Stomach (tissue), 4 donors: ENCODE measurements at regions not wholly inside any gene's neighbourhood (a gene's known extent, or its start where the extent isn't known, plus 50 kb on each side); places are given as distances from the start of the nearest gene placed in this dataset.
A peak's percentile ranks its signal among the peaks of the same experiment; 100 is the strongest.
"Not testable (repeated sequence)": the region's sequence is repeated elsewhere in the genome, so short reads cannot be mapped to it uniquely, and the experiment has no call there.

Experiments
- EP300 ChIP-seq: sonication (generic); formaldehyde crosslinking; IDR thresholded peaks from one replicate; pipeline ENCODE4 v1.6.1; 2017; ENCODE audit warnings: antibody characterized with exemption
- POLR2A ChIP-seq, 4 donors: fragments of 450-650 bp; IDR thresholded peaks; one replicate each; pipeline ENCODE4 v1.6.1; 2016; ENCODE audit warnings: antibody characterized with exemption in 4 of 4, control low read depth in 2 of 4, mild to moderate bottlenecking in 1 of 4, moderate library complexity in 1 of 4
- POLR2AphosphoS5 ChIP-seq, 3 donors: sonication (generic); formaldehyde crosslinking; IDR thresholded peaks; one replicate each; pipeline ENCODE4 v1.6.1; 2016; ENCODE audit warnings: antibody characterized with exemption in 3 of 3
- TF ChIP-seq, protein P1 (sequence below), 7 experiments: fragments of 450-650 bp in 4 of 7; fragments of 200-600 bp in 3 of 7; sonication (generic) in 3 of 7; IDR thresholded peaks; one replicate each; pipeline ENCODE4 v1.5.1; 2016 to 2019; ENCODE audit warnings: antibody characterized with exemption in 7 of 7, control low read depth in 2 of 7, mild to moderate bottlenecking in 1 of 7

DNA sequence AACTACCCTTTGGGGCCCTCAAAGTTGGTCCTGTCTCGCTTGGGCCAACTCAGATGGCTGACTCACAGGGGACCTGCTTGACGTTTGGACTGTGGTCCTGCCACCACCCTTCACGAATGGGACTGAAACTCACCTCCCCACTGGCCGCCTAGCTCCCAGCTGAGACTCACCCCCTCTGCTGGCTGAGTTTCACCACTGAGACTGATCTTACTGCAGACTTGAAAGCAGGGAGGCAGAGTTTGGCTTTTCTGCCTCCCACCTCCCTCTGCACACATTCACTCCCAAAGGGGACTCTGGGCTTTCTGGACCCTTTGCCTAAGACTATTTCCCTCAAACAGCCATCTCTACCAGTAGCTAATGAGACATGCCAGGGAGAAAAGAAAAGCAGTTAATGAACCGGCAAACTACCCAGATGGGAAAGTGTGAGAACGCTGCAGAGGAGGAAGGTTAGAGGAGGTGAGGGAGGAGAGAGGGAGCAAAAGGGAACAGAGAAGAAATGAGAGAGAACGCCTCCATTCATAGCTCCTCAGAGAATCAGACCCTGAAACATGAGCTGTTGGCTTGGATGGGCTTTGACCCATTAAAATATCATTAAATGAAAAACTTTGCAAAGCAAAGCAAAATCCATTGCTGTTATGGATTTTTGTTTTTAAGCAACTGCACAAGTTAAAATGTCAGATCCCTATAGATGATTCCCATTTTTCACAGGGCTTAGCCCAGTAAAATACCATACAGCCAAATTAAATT, 139.5 kb downstream of the SEPTIN14 start:
- TF ChIP-seq, protein P1, sequence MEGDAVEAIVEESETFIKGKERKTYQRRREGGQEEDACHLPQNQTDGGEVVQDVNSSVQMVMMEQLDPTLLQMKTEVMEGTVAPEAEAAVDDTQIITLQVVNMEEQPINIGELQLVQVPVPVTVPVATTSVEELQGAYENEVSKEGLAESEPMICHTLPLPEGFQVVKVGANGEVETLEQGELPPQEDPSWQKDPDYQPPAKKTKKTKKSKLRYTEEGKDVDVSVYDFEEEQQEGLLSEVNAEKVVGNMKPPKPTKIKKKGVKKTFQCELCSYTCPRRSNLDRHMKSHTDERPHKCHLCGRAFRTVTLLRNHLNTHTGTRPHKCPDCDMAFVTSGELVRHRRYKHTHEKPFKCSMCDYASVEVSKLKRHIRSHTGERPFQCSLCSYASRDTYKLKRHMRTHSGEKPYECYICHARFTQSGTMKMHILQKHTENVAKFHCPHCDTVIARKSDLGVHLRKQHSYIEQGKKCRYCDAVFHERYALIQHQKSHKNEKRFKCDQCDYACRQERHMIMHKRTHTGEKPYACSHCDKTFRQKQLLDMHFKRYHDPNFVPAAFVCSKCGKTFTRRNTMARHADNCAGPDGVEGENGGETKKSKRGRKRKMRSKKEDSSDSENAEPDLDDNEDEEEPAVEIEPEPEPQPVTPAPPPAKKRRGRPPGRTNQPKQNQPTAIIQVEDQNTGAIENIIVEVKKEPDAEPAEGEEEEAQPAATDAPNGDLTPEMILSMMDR (IDR thresholded peaks at IDR 0.05), result peak in 1 of 7 experiments; percentile 9
- not testable (repeated sequence) for TF ChIP-seq POLR2A (IDR thresholded peaks at IDR 0.05); POLR2AphosphoS5 (IDR thresholded peaks at IDR 0.05); EP300
